Activated B cell treated with CpG ODN at 0.5 μM for 24 hours (primary cell): ENCODE measurements at regions not wholly inside any gene's neighbourhood (a gene's known extent, or its start where the extent isn't known, plus 50 kb on each side); places are given as distances from the start of the nearest gene placed in this dataset.

Experiments used
- ATAC-seq: fragments of 200-7000 bp; cut with Tn5 transposase; one replicate; pipeline ENCODE4 v1.10.0; 2021; ENCODE audit warnings: low read depth, mild to moderate bottlenecking, moderate library complexity
- CTCF ChIA-PET: fragments of 350-600 bp; sonication (Branson Sonifier 250); formaldehyde crosslinking; loops from one replicate; lab custom pipeline; 2021; ENCODE audit warnings: antibody characterized with exemption; lab: Charles Lee
- POLR2A ChIA-PET: fragments of 350-600 bp; sonication (Branson Sonifier 250); formaldehyde crosslinking; loops from one replicate; lab custom pipeline; 2021; ENCODE audit warnings: antibody characterized with exemption; lab: Charles Lee
- DNase-seq: peaks from one replicate; pipeline ENCODE4 v3.0.0; 2022
- H3K27ac Mint-ChIP-seq: one replicate; pipeline ENCODE4 v1.8.0; 2020; ENCODE audit warnings: mixed read lengths
- H3K27me3 Mint-ChIP-seq: one replicate; pipeline ENCODE4 v1.8.0; 2021; ENCODE audit warnings: mixed read lengths
- H3K36me3 Mint-ChIP-seq: one replicate; pipeline ENCODE4 v1.8.0; 2021; ENCODE audit warnings: low read depth, mixed read lengths
- H3K4me1 Mint-ChIP-seq: one replicate; pipeline ENCODE4 v1.8.0; 2021; ENCODE audit warnings: mixed read lengths
- H3K4me3 Mint-ChIP-seq: one replicate; pipeline ENCODE4 v1.8.0; 2020; ENCODE audit warnings: mild to moderate bottlenecking, mixed read lengths
- H3K9me3 Mint-ChIP-seq: one replicate; pipeline ENCODE4 v1.8.0; 2020; ENCODE audit warnings: mixed read lengths
- intact Hi-C: fragments of 100-400 bp; cut with micrococcal nuclease; formaldehyde crosslinking; loops from one replicate; pipeline ENCODE4 v1.15.1; 2024
- TF ChIP-seq, protein P1 (sequence below): fragments of 200-600 bp; IDR thresholded peaks from one replicate; pipeline ENCODE4 v1.8.0; 2022; ENCODE audit warnings: antibody characterized with exemption, mild to moderate bottlenecking

DNA sequence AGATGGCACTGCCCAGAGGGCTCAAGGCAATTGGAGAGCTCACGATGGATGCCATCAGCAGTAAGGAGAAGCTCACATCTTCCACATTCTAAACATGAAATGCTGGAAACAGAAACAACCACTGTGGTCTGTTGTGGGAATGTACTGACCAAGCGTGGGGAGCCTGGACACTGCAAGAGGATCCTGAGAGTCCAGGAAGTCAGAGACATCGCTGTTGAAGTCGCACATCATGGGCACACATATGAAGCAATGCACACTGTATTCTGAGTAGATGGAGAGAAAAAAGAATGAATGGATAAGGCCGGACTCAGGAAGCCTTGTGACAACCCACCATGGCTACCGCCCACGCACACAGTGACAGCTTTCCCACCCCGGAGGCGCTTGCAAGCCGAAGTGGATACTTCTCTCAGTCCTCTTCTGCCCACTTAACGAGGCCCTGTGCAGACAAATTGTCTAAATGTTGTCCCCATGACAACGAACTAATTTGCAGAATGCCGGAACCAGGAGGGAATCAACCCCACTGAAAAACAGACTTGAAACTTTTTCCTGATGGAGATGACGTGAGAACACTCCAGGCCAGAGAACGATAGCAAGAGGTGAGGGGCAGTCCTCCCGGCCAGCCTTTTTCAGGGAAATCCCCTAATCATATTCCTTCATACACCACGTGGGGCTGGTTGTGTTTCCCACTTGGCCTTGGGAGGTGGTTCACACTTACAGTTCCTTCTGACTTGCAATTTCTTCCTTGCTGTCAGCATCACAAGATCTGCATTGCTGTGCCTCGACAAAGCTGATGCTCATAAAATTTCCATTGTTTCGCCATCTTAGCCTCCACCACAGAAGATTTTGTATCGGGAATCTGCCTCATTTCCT lies 109.6 kb upstream of the SERP2 start:
- H3K36me3 Mint-ChIP-seq, result no peaks in the 10 kb centered on the region
- intact Hi-C loops, result no loop called here
- peaks cover 12% of the 10 kb centered on the region for H3K4me1 Mint-ChIP-seq
- no peak for DNase-seq
- H3K27me3 Mint-ChIP-seq, result peaks cover 7% of the 10 kb centered on the region
- H3K9me3 Mint-ChIP-seq, result no peaks in the 10 kb centered on the region
- H3K27ac Mint-ChIP-seq, result no peak overlapping the region
- TF ChIP-seq, protein P1, sequence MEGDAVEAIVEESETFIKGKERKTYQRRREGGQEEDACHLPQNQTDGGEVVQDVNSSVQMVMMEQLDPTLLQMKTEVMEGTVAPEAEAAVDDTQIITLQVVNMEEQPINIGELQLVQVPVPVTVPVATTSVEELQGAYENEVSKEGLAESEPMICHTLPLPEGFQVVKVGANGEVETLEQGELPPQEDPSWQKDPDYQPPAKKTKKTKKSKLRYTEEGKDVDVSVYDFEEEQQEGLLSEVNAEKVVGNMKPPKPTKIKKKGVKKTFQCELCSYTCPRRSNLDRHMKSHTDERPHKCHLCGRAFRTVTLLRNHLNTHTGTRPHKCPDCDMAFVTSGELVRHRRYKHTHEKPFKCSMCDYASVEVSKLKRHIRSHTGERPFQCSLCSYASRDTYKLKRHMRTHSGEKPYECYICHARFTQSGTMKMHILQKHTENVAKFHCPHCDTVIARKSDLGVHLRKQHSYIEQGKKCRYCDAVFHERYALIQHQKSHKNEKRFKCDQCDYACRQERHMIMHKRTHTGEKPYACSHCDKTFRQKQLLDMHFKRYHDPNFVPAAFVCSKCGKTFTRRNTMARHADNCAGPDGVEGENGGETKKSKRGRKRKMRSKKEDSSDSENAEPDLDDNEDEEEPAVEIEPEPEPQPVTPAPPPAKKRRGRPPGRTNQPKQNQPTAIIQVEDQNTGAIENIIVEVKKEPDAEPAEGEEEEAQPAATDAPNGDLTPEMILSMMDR, result no peak
- ATAC-seq, result no peak
- H3K4me3 Mint-ChIP-seq, result no peak overlapping the region
- CTCF ChIA-PET, result no interaction called here
- POLR2A ChIA-PET, result no interaction called here

DNA sequence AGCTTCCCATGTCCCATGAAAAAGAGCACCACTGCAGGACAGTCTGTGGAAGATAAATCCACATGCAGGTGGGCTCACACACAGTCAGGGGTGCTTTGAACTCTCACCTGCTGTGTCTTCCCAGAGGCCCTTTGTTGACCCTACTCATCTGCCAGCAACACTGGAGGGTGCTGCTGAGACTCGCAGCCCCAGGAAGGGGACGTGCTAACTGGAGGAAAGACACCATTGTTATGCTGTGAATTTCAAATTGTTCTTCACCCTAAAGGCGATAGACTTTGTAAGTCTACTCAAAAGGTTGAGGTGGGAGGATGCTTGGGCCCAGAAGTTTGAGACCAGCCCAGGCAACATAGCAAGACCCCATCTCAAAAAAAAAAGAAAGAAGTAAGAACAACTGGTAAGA lies 107.3 kb upstream of the SERP2 start:
- intact Hi-C loops, result no loop called here
- no peak for DNase-seq
- ATAC-seq, result no peak
- Mint-ChIP-seq H3K27me3 (peaks cover 7% of the 10 kb centered on the region), H3K4me3 (no peak overlapping the region), H3K27ac (no peak overlapping the region), H3K36me3 (no peaks in the 10 kb centered on the region), H3K9me3 (no peaks in the 10 kb centered on the region), H3K4me1 (no peaks in the 10 kb centered on the region)
- CTCF ChIA-PET, result no interaction called here
- TF ChIP-seq, protein P1, result no peak
- POLR2A ChIA-PET, result no interaction called here

DNA sequence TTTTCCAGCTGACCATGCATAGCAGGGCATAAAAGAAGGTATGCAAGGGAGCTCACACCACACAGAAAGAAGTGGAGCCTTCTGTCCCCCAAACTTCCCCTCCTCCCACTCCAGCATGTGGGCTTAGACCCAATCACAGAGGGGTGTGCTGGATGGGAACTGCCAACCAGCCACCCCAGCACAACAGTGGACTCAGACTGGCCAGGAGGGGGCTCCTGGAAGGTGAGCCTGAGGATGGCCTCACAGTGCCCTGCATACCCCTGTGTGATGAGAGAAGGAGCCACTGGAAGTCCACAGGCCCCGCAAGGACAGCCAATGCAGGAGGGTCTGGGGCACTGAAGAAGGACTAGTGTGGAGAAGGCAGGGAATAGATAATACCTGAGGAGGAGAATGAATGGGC lies 106.9 kb upstream of the SERP2 start:
- no peaks in the 10 kb centered on the region for H3K36me3 Mint-ChIP-seq
- no peaks in the 10 kb centered on the region for H3K4me1 Mint-ChIP-seq
- H3K27ac Mint-ChIP-seq, result no peak overlapping the region
- DNase-seq (no peak), ATAC-seq (no peak)
- ChIA-PET CTCF (no interaction called here), POLR2A (no interaction called here)
- peaks cover 7% of the 10 kb centered on the region for H3K27me3 Mint-ChIP-seq
- intact Hi-C loops, result no loop called here
- no peaks in the 10 kb centered on the region for H3K9me3 Mint-ChIP-seq
- no peak overlapping the region for H3K4me3 Mint-ChIP-seq
- TF ChIP-seq, protein P1, result no peak

DNA sequence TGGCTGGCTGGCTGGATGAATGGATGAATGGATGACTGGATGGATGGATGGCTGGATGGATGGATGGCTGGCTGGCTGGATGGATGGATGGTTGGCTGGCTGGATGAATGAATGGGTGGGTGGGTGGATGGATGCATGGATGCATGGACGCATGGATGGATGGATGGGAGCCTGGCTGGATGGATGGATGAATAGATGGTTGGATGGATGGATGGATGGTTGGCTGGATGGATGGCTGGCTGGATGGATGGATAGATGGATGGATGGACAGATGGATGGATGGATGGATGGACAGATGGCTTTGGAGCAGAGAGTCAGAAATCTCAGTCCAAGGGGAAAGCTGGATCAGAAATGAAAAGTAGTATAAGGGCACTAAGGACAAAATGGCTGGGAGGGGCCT lies 106.4 kb upstream of the SERP2 start:
- no peaks in the 10 kb centered on the region for H3K36me3 Mint-ChIP-seq
- H3K4me1 Mint-ChIP-seq, result no peaks in the 10 kb centered on the region
- intact Hi-C loops, result no loop called here
- CTCF ChIA-PET, result no interaction called here
- POLR2A ChIA-PET, result interaction anchor here (1.2 kb wide), 1 partner anchor 8 kb away, joined by 4 read pairs; no protein-coding TSS in a partner anchor
- no peak for DNase-seq
- H3K4me3 Mint-ChIP-seq, result no peak overlapping the region
- H3K27ac Mint-ChIP-seq, result no peak overlapping the region
- H3K27me3 Mint-ChIP-seq, result peaks cover 7% of the 10 kb centered on the region
- TF ChIP-seq, protein P1, result no peak
- no peaks in the 10 kb centered on the region for H3K9me3 Mint-ChIP-seq
- no peak for ATAC-seq

DNA sequence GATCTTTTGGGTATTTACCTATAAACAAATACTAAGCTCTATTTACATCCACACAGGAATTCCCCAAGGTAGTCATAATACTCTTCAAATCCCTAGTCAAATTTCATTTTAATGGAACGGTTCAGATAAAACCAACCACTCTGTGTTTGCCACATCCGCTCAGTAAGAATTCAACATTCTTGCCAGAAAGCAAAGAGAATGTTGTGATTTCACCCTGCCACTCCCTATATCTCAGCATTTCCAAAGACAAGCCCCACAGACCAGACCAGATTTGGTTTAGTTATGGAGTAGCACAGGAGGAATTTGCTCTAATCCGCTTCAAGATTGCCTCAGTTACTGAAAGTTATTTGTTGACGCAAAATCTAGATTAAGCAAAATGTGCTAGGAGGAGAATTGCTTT lies 105.6 kb upstream of the SERP2 start:
- TF ChIP-seq, protein P1, result no peak
- Mint-ChIP-seq H3K4me3 (no peak overlapping the region), H3K9me3 (no peaks in the 10 kb centered on the region), H3K4me1 (no peaks in the 10 kb centered on the region), H3K27me3 (peaks cover 7% of the 10 kb centered on the region), H3K36me3 (no peaks in the 10 kb centered on the region), H3K27ac (no peak overlapping the region)
- intact Hi-C loops, result no loop called here
- CTCF ChIA-PET, result no interaction called here
- ATAC-seq (no peak), DNase-seq (no peak)
- POLR2A ChIA-PET, result interaction anchor here (1.2 kb wide), 1 partner anchor 9 kb away, joined by 4 read pairs; no protein-coding TSS in a partner anchor
